Suprapubic skin (tissue), 4 donors: ENCODE measurements at regions not wholly inside any gene's neighbourhood (a gene's known extent, or its start where the extent isn't known, plus 50 kb on each side); places are given as distances from the start of the nearest gene placed in this dataset.

Experiments used
- DNase-seq, 2 donors: peaks; one replicate each; pipeline ENCODE4 v3.0.0-alpha.2; 2019; ENCODE audit warnings: low spot score in 2 of 2
- H3K27ac ChIP-seq: fragments of 200-600 bp; sonication (generic); one replicate; pipeline ENCODE4 v1.5.1; 2019
- H3K27me3 ChIP-seq: fragments of 200-600 bp; sonication (generic); one replicate; pipeline ENCODE4 v1.5.1; 2019
- H3K36me3 ChIP-seq: fragments of 200-600 bp; sonication (generic); one replicate; pipeline ENCODE4 v1.5.1; 2019
- H3K4me1 ChIP-seq: fragments of 200-600 bp; sonication (generic); one replicate; pipeline ENCODE4 v1.5.1; 2019
- H3K4me3 ChIP-seq: fragments of 200-600 bp; sonication (generic); one replicate; pipeline ENCODE4 v1.5.1; 2019; ENCODE audit warnings: mild to moderate bottlenecking
- H3K9me3 ChIP-seq: fragments of 200-600 bp; sonication (generic); one replicate; pipeline ENCODE4 v1.5.1; 2019
- EP300 ChIP-seq: sonication (generic); formaldehyde crosslinking; IDR thresholded peaks from one replicate; pipeline ENCODE4 v1.6.1; 2017; ENCODE audit warnings: antibody characterized with exemption
- POLR2A ChIP-seq, 2 donors: fragments of 450-650 bp; IDR thresholded peaks; one replicate each; pipeline ENCODE4 v1.6.1; 2017; ENCODE audit warnings: antibody characterized with exemption in 2 of 2, mild to moderate bottlenecking in 2 of 2, moderate library complexity in 2 of 2
- POLR2AphosphoS5 ChIP-seq, 3 donors: sonication (generic); formaldehyde crosslinking; IDR thresholded peaks; one replicate each; pipeline ENCODE4 v1.6.1; 2017; ENCODE audit warnings: antibody characterized with exemption in 3 of 3
- WGBS: methylation state at CpG from one replicate; pipeline ENCODE4 v1.1.5; 2018; 5-methylcytosine and 5-hydroxymethylcytosine counted together
- TF ChIP-seq, protein P1 (sequence below), 2 donors: fragments of 200-600 bp in 1 of 2; fragments of 450-650 bp in 1 of 2; sonication (generic) in 1 of 2; IDR thresholded peaks; one replicate each; pipeline ENCODE4 v1.5.1; 2016 to 2019; ENCODE audit warnings: antibody characterized with exemption in 2 of 2, mild to moderate bottlenecking in 1 of 2, moderate library complexity in 1 of 2

DNA sequence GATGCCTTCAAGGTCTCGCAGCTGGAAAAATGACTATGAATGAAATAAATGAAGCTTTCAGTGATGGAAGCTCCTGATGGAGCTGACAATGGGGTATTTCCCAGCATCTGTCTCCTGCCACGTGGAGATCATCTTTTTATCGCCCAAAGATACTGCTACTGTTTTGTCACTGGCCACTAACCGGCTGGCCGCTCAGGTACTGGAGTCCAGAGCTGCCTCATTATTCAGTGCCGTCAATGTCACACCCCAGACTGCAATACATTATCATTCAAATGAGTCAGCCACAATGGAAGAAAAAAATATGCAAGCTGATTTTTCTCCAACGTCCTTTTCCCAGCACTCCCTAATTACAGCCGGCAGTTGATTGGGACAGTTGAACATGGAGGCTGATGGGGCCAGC lies 280.4 kb downstream of the ZSWIM6 start:
- TF ChIP-seq, protein P1, sequence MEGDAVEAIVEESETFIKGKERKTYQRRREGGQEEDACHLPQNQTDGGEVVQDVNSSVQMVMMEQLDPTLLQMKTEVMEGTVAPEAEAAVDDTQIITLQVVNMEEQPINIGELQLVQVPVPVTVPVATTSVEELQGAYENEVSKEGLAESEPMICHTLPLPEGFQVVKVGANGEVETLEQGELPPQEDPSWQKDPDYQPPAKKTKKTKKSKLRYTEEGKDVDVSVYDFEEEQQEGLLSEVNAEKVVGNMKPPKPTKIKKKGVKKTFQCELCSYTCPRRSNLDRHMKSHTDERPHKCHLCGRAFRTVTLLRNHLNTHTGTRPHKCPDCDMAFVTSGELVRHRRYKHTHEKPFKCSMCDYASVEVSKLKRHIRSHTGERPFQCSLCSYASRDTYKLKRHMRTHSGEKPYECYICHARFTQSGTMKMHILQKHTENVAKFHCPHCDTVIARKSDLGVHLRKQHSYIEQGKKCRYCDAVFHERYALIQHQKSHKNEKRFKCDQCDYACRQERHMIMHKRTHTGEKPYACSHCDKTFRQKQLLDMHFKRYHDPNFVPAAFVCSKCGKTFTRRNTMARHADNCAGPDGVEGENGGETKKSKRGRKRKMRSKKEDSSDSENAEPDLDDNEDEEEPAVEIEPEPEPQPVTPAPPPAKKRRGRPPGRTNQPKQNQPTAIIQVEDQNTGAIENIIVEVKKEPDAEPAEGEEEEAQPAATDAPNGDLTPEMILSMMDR (IDR thresholded peaks at IDR 0.05), result no peak
- TF ChIP-seq POLR2A (IDR thresholded peaks at IDR 0.05), result no peak
- no peak for TF ChIP-seq POLR2AphosphoS5 (IDR thresholded peaks at IDR 0.05)
- TF ChIP-seq EP300, result no peak
- 66% methylated on average over 8 of the region's 8 CpGs for WGBS
- H3K36me3 ChIP-seq, result no peaks in the 10 kb centered on the region
- H3K27me3 ChIP-seq, result no peaks in the 10 kb centered on the region
- H3K9me3 ChIP-seq, result no peaks in the 10 kb centered on the region
- H3K4me1 ChIP-seq, result no peaks in the 10 kb centered on the region
- no peak overlapping the region for H3K27ac ChIP-seq
- no peak overlapping the region for H3K4me3 ChIP-seq
- DNase-seq, result no peak

DNA sequence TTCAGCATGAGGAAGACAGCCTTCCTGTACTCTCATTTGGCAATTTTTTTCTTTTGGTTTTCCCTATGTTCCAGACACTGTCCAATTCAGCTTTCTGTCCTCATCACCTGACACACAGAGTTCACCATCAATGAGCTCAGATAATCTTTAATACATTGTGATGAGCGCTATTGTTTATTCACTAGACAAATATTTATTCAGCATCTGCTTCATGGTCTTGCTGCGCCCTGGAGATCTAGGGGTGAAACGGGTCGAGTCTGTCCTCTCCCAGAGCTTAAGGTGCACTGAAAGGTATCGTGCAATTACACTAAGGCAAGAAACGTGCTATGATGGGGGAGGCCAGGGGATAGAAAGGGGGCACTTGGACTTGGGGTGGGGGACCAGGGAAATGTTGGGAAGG lies 281.6 kb downstream of the ZSWIM6 start:
- no peak for TF ChIP-seq POLR2A (IDR thresholded peaks at IDR 0.05)
- TF ChIP-seq EP300, result no peak
- TF ChIP-seq, protein P1 (IDR thresholded peaks at IDR 0.05), result no peak
- no peak for TF ChIP-seq POLR2AphosphoS5 (IDR thresholded peaks at IDR 0.05)
- no peaks in the 10 kb centered on the region for H3K27me3 ChIP-seq
- DNase-seq, result no peak
- H3K27ac ChIP-seq, result no peak overlapping the region
- H3K4me1 ChIP-seq, result no peaks in the 10 kb centered on the region
- no peaks in the 10 kb centered on the region for H3K36me3 ChIP-seq
- 92% methylated on average over 6 of the region's 6 CpGs for WGBS
- H3K4me3 ChIP-seq, result no peak overlapping the region
- no peaks in the 10 kb centered on the region for H3K9me3 ChIP-seq

DNA sequence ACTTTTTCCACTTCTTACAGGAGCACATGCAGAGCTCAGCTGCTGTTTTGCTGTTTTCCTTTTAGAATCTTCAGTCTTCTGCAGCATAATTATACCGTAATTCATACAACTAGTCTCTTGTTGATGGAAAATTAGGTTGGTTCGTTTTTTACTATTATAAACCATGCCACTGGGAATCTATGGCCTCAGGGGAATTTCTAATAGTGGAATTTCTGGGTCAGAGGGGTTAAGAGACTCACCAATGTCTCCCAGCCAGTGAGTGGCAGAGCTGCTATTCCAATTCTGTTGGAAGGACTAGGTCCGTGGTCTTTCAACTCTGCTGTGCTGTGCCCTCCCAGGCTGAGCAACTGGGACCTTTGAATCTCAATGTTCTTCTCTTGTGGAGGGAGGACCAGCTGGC lies 282.5 kb downstream of the ZSWIM6 start:
- WGBS, result 69% methylated on average over 3 of the region's 3 CpGs
- H3K27ac ChIP-seq, result no peak overlapping the region
- H3K27me3 ChIP-seq, result no peaks in the 10 kb centered on the region
- H3K9me3 ChIP-seq, result no peaks in the 10 kb centered on the region
- H3K4me1 ChIP-seq, result no peaks in the 10 kb centered on the region
- H3K4me3 ChIP-seq, result no peak overlapping the region
- no peak for DNase-seq
- TF ChIP-seq EP300 (no peak), POLR2AphosphoS5 (IDR thresholded peaks at IDR 0.05) (no peak), POLR2A (IDR thresholded peaks at IDR 0.05) (no peak)
- TF ChIP-seq, protein P1 (IDR thresholded peaks at IDR 0.05), result no peak
- no peaks in the 10 kb centered on the region for H3K36me3 ChIP-seq

DNA sequence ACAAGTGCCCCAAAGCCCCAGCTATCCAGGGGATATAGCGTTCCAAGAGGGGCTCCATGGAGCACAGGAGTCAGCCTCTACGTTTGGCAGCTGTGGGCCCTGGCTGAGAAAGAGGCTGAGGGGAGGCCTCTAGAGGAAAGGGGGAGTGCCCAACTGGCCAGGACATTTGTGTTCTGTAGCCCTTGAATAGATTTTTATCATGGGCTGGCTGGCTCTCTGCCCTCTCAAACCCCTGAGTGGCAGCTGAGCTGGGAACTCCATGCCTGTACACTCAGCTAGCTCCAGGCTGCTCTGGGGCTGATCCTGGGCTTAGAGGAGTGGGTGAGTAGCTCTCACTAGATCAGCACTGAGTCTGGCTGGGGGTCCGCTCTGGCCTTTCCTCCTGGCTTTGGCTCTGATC lies 285.0 kb downstream of the ZSWIM6 start:
- 95% methylated on average over 3 of the region's 3 CpGs for WGBS
- H3K36me3 ChIP-seq, result no peaks in the 10 kb centered on the region
- TF ChIP-seq POLR2A (IDR thresholded peaks at IDR 0.05) (no peak), POLR2AphosphoS5 (IDR thresholded peaks at IDR 0.05) (no peak), EP300 (no peak)
- TF ChIP-seq, protein P1 (IDR thresholded peaks at IDR 0.05), result no peak
- no peaks in the 10 kb centered on the region for H3K27me3 ChIP-seq
- no peak overlapping the region for H3K4me3 ChIP-seq
- peaks cover 15% of the 10 kb centered on the region for H3K4me1 ChIP-seq
- DNase-seq, result no peak
- no peak overlapping the region for H3K27ac ChIP-seq
- H3K9me3 ChIP-seq, result no peaks in the 10 kb centered on the region

DNA sequence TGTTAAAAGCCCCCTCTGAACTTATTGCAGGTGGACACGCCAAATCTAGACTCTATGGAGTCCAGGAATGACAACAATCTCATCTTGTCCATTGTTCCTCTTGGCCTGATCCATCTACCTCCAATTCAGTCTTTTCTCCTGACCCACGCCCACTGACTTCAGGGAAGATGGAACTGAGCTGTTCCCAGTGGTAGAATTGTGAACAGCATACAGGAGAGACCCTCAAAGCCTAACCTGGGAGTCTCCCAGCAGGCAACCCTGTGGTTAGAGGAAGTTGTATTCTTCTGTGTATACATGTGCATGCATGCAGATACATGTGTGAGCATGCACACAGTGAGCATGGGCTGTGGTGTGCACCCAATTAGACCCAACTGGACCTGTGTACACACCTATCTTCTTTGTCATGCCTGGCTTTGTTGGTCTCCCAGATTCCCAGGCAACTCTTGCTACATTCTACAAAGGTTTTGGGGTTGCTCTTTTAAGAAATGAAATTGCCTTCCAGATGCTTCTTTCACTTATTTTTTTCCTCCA lies 286.0 kb downstream of the ZSWIM6 start:
- Histone ChIP-seq H3K27ac (no peak overlapping the region), H3K9me3 (no peaks in the 10 kb centered on the region), H3K27me3 (no peaks in the 10 kb centered on the region), H3K4me1 (peaks cover 15% of the 10 kb centered on the region), H3K36me3 (no peaks in the 10 kb centered on the region), H3K4me3 (no peak overlapping the region)
- 95% methylated on average over 2 of the region's 2 CpGs for WGBS
- TF ChIP-seq, protein P1 (IDR thresholded peaks at IDR 0.05), result no peak
- TF ChIP-seq POLR2AphosphoS5 (IDR thresholded peaks at IDR 0.05), result no peak
- TF ChIP-seq EP300, result no peak
- DNase-seq, result no peak
